A549 (cell line): ENCODE measurements at regions not wholly inside any gene's neighbourhood (a gene's known extent, or its start where the extent isn't known, plus 50 kb on each side); places are given as distances from the start of the nearest gene placed in this dataset.

Experiments used
- CBX8 ChIP-seq: fragments of 200-600 bp; sonication (generic); IDR thresholded peaks from 2 replicates; pipeline ENCODE4 v1.6.1; 2016
- CHD4 ChIP-seq: fragments of 200-600 bp; sonication (generic); IDR thresholded peaks from 2 replicates; pipeline ENCODE4 v1.6.1; 2016; ENCODE audit warnings: antibody characterized with exemption, mild to moderate bottlenecking, borderline replicate concordance
- MYC ChIP-seq: IDR thresholded peaks from 2 replicates; pipeline ENCODE4 v1.6.1; 2012; ENCODE audit warnings: mild to moderate bottlenecking, inconsistent platforms, low read length, improper control_type of control experiment, borderline replicate concordance
- POLR2A ChIP-seq: IDR thresholded peaks from 2 replicates; pipeline ENCODE4 v1.6.1; 2012; ENCODE audit warnings: mild to moderate bottlenecking, low read length
- TF ChIP-seq, protein P1 (sequence below): fragments of 150-350 bp; IDR thresholded peaks from 2 replicates; pipeline ENCODE4 v1.6.1; 2014; ENCODE audit warnings: low read depth, mild to moderate bottlenecking, low read length

DNA sequence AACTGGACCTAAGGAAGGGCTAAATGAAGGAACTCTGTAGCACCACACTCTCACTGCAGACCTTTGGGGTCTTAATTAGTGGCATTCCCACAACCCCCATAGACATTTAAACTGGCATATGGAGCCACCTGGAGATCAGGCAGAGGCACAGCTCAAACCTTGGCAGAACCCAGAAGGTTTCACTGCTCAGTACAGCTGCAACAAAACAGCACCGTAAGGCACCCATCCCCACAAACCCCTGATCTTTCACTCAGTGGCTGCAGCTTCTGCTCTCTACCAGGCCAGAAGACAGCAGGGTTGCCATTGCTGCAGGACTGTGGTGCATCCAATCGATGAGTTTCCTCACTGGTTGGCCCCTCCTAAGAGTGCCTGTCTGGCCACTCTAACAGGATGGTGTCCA is 361.6 kb upstream of the VRK2 start:
- TF ChIP-seq, protein P1, sequence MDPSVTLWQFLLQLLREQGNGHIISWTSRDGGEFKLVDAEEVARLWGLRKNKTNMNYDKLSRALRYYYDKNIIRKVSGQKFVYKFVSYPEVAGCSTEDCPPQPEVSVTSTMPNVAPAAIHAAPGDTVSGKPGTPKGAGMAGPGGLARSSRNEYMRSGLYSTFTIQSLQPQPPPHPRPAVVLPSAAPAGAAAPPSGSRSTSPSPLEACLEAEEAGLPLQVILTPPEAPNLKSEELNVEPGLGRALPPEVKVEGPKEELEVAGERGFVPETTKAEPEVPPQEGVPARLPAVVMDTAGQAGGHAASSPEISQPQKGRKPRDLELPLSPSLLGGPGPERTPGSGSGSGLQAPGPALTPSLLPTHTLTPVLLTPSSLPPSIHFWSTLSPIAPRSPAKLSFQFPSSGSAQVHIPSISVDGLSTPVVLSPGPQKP, result no peak
- TF ChIP-seq CHD4 (no peak), MYC (no peak), CBX8 (no peak), POLR2A (no peak)
